Gastroesophageal sphincter (tissue), 3 donors: ENCODE measurements at regions not wholly inside any gene's neighbourhood (a gene's known extent, or its start where the extent isn't known, plus 50 kb on each side); places are given as distances from the start of the nearest gene placed in this dataset.

Experiments
- EP300 ChIP-seq: sonication (generic); formaldehyde crosslinking; IDR thresholded peaks from one replicate; pipeline ENCODE4 v1.6.1; 2017; ENCODE audit warnings: antibody characterized with exemption, mild to moderate bottlenecking
- POLR2AphosphoS5 ChIP-seq: sonication (generic); formaldehyde crosslinking; IDR thresholded peaks from one replicate; pipeline ENCODE4 v1.6.1; 2017; ENCODE audit warnings: antibody characterized with exemption
- TF ChIP-seq, protein P1 (sequence below), 4 experiments: fragments of 200-600 bp in 2 of 4; fragments of 450-650 bp in 2 of 4; sonication (generic) in 1 of 4; IDR thresholded peaks; one replicate each; pipeline ENCODE4 v1.5.1; 2017 to 2019; ENCODE audit warnings: antibody characterized with exemption in 4 of 4, mild to moderate bottlenecking in 2 of 4, moderate library complexity in 2 of 4

DNA sequence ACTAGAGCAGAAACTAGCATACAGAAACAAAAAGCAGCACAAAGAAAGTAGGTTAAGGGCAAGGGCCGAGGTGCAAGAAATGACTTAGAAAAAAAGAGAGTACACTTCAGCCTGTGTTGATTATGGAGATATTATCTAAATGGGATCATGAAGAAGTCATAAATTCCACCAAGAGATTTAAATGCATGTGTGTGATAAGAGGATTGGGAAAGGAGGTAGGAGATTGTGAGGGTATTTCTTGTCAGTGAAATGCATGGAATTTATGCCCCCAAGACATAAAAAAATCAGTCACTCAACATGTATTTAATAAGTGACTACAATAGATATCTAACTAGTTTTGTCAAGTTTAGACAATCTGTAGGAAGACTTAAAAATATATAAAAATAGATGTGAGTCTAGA is 976.2 kb upstream of the LRFN5 start:
- no peak for TF ChIP-seq POLR2AphosphoS5
- TF ChIP-seq, protein P1, sequence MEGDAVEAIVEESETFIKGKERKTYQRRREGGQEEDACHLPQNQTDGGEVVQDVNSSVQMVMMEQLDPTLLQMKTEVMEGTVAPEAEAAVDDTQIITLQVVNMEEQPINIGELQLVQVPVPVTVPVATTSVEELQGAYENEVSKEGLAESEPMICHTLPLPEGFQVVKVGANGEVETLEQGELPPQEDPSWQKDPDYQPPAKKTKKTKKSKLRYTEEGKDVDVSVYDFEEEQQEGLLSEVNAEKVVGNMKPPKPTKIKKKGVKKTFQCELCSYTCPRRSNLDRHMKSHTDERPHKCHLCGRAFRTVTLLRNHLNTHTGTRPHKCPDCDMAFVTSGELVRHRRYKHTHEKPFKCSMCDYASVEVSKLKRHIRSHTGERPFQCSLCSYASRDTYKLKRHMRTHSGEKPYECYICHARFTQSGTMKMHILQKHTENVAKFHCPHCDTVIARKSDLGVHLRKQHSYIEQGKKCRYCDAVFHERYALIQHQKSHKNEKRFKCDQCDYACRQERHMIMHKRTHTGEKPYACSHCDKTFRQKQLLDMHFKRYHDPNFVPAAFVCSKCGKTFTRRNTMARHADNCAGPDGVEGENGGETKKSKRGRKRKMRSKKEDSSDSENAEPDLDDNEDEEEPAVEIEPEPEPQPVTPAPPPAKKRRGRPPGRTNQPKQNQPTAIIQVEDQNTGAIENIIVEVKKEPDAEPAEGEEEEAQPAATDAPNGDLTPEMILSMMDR (IDR thresholded peaks at IDR 0.05) = no peak
- TF ChIP-seq EP300 = no peak
